GM12864 (cell line): ENCODE measurements at regions not wholly inside any gene's neighbourhood (a gene's known extent, or its start where the extent isn't known, plus 50 kb on each side); places are given as distances from the start of the nearest gene placed in this dataset.

Experiments
- DNase-seq: peaks from one replicate; pipeline ENCODE4 v3.0.0-alpha.2; 2011; ENCODE audit warnings: low read depth
- H3K4me3 ChIP-seq: 2 replicates; pipeline ENCODE4 v1.5.1; 2011; ENCODE audit warnings: mild to moderate bottlenecking, low read depth, low read length, control low read depth
- TF ChIP-seq, protein P1 (sequence below): IDR thresholded peaks from 2 replicates; pipeline ENCODE4 v1.5.1; 2011; ENCODE audit warnings: low read depth, mild to moderate bottlenecking, moderate library complexity, low read length, control low read depth, inconsistent platforms; ENCODE audit errors: missing control alignments

- DNase-seq = no peak
- TF ChIP-seq, protein P1, sequence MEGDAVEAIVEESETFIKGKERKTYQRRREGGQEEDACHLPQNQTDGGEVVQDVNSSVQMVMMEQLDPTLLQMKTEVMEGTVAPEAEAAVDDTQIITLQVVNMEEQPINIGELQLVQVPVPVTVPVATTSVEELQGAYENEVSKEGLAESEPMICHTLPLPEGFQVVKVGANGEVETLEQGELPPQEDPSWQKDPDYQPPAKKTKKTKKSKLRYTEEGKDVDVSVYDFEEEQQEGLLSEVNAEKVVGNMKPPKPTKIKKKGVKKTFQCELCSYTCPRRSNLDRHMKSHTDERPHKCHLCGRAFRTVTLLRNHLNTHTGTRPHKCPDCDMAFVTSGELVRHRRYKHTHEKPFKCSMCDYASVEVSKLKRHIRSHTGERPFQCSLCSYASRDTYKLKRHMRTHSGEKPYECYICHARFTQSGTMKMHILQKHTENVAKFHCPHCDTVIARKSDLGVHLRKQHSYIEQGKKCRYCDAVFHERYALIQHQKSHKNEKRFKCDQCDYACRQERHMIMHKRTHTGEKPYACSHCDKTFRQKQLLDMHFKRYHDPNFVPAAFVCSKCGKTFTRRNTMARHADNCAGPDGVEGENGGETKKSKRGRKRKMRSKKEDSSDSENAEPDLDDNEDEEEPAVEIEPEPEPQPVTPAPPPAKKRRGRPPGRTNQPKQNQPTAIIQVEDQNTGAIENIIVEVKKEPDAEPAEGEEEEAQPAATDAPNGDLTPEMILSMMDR = no peak
- H3K4me3 ChIP-seq = no peak overlapping the region
Measured at GRCh38 chr15:101120473-101120872, 131.4 kb downstream of the CHSY1 start.
